HG02973 (cell line): ENCODE measurements at regions not wholly inside any gene's neighbourhood (a gene's known extent, or its start where the extent isn't known, plus 50 kb on each side); places are given as distances from the start of the nearest gene placed in this dataset.

Source experiments
- ATAC-seq: cut with Tn5 transposase; IDR thresholded peaks from one replicate; pipeline ENCODE4 v1.9.1; 2021; ENCODE audit warnings: moderate library complexity; ENCODE audit not compliant: unreplicated experiment

DNA sequence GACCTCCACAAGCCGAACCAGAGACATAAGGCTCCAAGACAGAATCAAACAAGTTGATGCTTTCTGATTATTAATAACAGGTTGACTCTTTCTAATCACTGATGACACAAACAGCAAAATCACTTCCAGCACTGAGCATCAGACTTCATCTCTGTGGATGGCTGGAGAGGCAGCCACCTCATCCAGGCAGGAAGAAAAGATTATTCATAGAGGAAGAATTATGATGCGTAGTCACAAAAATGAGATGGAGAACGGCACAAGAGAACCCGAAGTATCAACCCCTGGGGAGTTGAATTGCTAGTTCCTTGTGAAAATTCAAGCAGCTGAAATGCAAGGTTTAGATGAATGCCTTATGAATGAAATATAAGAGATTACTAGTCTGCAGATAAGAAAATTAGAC, 49.9 kb upstream of the LMCD1 start:
- no peak for ATAC-seq
